Left renal cortex interstitium (tissue), 4 donors: ENCODE measurements at regions not wholly inside any gene's neighbourhood (a gene's known extent, or its start where the extent isn't known, plus 50 kb on each side); places are given as distances from the start of the nearest gene placed in this dataset.

Source experiments
- DNase-seq, 4 donors: peaks; one replicate each; pipeline ENCODE4 v3.0.0-alpha.2; 2013; ENCODE audit warnings: low read depth in 4 of 4, low spot score in 2 of 4, missing footprints in 1 of 4

- no peak for DNase-seq
Measured at GRCh38 chr1:229114315-229114714, 156.6 kb upstream of the RAB4A start.

DNA sequence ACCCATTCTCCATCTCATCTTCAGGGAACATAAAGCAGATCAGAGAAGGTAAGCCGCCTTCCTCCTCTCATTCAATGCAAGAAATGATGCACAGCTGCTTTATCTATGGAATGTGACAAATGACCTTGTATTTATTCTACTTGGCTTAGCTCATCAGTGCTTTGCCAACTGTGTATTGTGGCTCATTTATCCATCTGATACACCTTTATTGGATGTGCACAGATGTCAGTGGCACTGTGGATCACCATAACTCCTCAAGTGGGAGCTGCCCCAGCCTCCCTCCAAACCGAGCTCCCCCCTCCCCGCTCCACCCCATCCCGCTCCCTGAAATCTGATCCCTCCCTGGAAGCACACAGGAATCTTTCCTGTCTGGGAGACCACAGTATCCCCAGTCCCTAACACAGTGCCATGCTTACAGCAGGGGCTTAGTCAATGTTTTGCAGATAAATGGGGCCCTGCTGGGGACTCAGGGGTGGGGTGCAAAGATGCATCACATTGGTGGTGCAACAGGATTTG is 156.0 kb upstream of the RAB4A start:
- DNase-seq: no peak

- no peak for DNase-seq
Measured at GRCh38 chr1:229116114-229116513, 154.8 kb upstream of the RAB4A start.

GRCh38 chr1:229117664-229118300 is 153.1 kb upstream of the RAB4A start:
- DNase-seq: no peak

GRCh38 chr1:229118477-229119061 is 152.3 kb upstream of the RAB4A start:
- no peak for DNase-seq

DNA sequence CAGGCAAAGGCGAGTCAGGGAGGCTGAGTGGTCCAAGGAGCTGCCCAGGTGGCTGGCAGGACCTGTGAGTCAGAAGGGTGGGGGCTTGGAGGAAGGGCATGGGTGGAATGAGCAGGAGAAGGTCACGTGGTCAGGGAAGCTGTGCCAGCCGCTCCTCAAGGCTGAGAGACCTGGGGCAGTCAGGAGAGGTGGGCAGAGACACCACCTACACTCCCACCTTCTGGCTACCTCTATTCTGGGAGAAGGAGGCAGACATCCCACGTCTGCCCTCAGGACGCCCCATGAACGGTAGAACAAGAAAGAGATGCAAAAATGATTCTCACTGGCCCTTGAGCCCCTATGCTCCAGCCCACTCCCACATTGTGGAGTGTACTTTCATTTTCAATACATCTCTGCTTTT is 151.8 kb upstream of the RAB4A start:
- no peak for DNase-seq

- no peak for DNase-seq
Measured at GRCh38 chr1:229119876-229120275, 151.0 kb upstream of the RAB4A start.

DNA sequence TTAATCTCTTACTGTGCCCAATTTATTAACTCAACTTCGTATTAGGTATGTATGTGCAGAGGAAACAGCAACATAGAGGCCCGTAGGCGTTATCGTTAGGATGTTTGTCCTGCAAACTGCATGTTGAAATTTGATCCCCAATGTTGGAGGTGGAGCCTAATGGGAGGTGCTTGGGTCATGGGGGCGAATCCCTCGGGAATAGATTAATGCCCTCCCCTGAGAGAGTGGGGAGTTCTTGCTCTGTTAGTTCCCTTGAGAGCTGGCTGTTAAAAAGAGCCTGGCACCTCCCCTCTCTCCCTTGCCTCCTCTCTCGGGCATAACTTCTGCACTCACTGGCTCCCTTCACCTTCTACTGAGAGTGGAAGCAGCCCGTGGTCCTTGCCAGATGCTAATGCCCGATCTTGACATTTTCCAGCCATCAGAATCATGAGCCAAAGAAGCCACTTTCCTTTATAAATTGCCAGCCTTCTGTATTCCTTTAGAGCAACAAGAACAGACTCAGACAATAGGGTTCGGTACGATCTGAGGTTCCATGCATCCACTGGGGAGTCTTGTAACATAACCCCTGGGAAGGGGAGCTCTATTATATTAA is 149.0 kb upstream of the RAB4A start:
- DNase-seq: no peak

GRCh38 chr1:229122606-229123005 is 148.3 kb upstream of the RAB4A start:
- DNase-seq: no peak

DNA sequence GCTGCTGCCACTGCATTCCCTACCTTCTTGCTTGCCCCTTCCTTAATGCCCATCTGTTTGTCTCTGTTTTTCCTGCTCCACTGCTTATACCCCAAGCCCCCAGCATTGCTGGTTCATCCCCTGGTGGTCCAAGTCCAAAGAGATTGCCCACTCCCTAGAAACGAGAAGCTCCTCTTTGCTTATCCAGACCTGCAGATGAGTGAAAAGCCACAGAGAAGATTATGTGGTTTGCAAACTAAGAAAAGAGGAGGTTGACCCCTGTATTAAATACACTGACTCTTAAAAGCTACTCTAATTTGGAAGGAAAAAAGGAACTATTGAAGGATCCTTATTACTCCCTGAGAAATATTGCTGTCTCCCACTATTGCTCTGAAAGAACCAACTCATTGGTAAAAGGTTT is 146.8 kb upstream of the RAB4A start:
- no peak for DNase-seq

DNA sequence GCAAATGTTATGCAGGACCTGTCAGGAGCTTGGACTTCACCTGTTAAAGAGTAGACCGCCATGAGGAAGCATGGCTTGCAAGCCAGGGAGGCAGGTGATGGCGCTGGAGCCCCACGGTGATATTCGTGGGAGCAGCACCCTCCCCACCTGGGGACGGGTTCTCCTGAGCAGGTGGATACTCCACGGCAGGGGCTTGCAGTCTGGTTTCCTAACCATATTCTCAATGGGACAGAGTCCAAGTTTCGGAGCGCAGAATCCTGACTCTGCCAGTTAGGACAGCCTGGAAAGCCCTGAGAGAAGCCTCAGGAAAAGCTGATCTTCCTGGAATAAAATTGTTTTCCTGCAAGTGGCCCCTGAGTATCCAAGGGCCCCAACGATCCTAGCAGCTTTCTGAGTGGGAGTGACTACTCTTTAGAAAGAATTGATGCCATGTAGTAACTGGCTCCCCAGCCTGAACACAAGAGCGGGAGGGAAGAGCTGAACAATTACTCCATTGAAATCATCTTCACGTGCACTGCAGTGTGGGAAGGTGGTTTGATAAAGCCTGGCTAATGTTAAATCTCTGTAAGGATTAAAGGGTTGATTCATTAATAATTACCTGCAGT is 146.3 kb upstream of the RAB4A start:
- DNase-seq: no peak

DNA sequence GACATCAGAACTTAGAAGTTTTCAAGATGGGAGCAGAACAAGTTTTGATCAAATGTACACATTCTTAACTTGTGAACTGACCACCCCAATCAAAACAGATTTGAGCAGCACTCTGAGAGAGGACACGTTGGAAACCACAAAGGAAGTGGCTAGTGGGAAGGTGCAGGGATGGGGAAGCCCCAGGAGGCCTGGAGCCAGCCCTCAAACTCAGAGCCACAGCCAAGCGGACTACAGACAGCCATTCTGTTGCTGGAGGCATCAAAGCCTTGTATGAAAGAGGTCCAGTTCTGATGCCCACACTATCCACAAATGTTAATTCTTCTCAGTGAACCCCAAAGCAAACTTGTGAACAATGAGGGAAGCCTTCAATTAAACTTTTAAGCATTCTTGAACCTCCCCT is 143.6 kb upstream of the RAB4A start:
- no peak for DNase-seq

DNA sequence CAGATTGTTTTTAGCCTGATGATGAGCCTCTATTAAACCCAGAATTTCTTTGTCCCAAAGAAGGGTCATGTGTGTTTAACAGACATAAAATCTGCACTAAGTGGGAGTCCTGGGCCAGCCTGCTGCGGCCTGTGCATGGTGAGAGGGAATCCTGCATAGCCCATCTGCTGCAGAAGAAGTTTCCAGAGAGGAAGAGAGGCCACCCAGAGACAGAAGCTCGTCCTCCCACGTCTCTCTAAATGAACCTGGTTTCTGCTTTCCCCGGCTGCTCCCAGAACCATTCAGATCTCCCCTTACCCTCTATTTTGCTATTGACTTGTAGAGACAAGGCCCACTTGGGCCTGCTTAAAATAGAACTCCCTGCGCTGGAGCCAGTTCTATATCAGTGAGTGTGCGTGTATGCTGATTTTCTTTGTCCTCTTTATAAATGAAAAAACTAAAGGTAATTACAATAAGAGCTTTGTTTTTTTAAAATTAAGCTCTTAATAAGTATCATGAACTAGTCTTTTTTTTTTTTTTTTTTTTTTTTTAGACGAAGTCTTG is 142.8 kb upstream of the RAB4A start:
- DNase-seq: no peak

DNA sequence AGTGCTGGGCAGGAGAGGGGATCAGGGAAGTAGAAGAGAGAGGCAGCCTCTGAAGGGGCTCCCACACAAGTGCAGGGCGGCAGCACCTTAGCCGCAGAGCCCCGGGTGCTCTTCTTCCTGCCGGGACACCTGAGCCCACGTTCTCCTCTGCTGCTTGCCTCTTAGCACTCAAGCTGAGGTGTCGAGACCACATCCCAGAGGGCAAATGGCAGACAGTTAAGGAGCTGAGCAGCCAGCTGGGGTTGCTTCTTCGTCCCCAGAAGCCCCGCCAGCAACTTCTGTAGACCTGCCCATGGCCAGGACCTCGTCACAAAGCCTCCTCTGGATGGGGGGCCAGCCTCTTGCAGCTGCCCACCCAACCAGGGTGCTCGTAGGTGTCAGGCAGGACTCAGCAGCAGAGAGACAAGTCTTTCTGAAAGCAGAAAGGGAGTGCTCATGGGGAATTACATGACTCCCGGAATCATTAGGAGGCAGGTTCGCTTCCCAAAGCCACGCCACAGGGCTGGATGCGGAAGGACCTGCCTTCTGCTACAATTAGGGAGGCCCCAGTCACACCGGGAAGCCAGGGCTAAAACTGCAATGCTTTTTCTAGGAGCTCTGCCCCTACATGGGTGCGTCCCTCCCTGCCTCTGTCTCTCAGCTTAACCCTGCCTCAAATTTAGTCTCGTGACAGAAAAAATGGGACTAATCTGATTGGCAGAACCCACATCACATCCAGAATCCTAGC is 141.4 kb upstream of the RAB4A start:
- DNase-seq: no peak

DNA sequence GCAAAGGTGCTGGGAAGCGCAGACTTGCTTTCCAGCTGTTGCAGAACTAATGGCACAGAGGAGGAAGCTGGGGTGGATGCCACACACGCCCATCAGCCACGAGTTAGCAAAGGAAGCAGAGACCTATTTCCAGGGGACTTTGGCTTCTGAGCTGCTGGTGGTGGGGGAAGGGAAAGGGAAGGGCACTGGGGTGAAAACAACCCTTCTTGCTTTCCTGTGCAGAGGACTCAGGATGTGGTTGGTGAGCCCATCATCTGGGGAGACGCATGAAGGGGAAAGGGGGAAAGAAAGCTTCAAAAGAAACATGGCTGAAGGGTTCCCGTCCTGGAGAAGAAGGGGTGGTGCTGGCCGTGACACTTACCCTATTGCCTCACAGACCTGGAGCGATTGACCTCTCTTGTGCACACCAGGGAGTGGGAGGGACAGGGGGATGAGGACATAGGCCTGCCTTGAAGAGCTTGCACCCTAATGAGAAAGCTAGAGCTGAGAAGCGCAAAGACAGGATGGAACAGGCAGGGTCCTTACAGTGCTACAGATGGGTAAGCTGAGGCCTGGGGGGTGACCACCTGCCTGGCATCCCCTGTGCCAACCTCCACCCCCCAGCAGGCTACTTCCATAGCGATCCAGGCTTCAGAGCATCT is 140.8 kb upstream of the RAB4A start:
- no peak for DNase-seq

GRCh38 chr1:229131243-229132105 is 139.4 kb upstream of the RAB4A start:
- DNase-seq: no peak

DNA sequence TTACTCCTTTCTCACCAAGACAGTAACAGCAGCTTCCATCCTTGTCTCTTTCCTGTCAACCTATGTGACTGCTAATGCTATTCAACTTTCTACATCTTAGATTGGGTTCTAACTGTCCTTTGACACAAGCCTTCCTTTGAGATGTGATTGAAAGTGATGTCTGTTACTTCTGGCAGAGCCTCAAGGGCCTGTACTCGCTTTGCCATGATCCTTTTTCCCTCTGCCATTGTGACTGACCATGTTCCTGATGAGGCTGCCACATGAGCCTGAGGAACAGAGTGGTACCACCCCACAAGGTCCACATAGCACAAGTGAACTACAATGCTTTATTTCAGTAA is 138.8 kb upstream of the RAB4A start:
- DNase-seq: no peak

DNA sequence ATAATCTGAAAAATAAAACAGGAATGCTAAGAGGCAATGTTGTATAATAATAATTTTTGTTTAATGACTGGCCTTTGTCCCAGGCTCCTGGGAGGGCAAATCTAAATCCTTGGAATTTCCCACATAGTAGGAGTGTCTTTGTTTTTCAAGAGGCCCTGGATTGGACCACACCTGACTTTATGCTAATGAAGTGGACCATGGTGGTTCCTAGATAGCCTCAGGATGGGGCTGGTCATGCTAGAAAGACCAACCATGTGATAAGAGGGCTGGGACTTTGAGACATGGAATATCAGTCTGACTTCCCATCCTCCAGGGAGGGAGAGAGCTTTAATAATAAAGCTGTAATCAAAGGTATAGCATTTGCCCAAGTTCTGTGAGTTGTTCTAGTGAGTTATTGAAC is 138.2 kb upstream of the RAB4A start:
- DNase-seq: no peak

DNA sequence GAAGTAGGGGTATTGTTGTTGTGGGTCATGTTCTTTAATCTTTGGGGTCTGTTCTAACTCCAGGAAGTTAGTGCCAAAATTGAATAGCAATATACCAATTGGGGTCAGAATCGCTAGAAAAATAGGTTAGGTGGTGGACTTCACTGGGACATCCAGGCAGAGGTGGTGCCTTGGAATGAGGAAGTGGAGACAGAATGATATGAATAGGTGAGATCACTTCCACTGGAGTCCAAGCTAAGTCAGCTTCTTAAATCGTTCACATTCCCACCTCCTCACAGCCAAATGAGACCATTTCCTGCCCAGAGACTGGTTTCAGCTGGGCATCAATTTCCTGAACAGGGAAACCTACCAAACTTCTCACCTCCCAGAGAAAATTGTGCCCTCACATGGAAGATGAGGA is 137.8 kb upstream of the RAB4A start:
- no peak for DNase-seq

DNA sequence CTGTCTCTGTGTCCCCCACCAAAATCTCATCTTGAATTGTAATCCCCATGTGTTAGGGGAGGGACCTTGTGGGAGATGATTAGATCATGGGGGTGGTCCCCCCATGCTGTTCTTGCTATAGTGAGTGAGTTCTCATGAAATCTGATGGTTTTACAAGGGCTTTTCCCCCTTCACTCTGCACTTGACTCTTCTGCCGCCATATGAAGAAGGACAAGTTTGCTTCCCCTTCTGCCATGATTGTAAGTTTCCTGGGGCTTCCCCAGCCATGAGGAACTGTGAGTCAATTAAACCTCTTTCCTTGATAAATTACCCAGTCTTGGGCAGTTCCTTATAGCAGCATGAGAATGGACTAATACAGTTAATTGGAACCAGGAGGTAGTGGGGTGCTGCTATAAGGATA is 137.1 kb upstream of the RAB4A start:
- DNase-seq: no peak
